ENCODE measurements at regions not wholly inside any gene's neighbourhood (a gene's known extent, or its start where the extent isn't known, plus 50 kb on each side); places are given as distances from the start of the nearest gene placed in this dataset.

- no peak for DNase-seq
Observed at GRCh38 chr10:126787201-126787600, 116.7 kb upstream of the C10orf90 start.

- DNase-seq = no peak
Observed at GRCh38 chr10:126795318-126795717, 109.9 kb upstream of the DOCK1 start.

GRCh38 chr10:126798649-126799048, 106.6 kb upstream of the DOCK1 start:
- no peak for DNase-seq

- no peak for DNase-seq
Observed at GRCh38 chr10:126803394-126803793, 101.8 kb upstream of the DOCK1 start.

- no peak for DNase-seq
Observed at GRCh38 chr10:126804396-126804795, 100.8 kb upstream of the DOCK1 start.

GRCh38 chr10:126806498-126806897, 98.7 kb upstream of the DOCK1 start:
- no peak for DNase-seq

- no peak for DNase-seq
Observed at GRCh38 chr10:126806991-126807702, 98.1 kb upstream of the DOCK1 start.

GRCh38 chr10:126808103-126808502, 97.1 kb upstream of the DOCK1 start:
- DNase-seq = no peak

- DNase-seq = no peak
Observed at GRCh38 chr10:126813432-126813831, 91.8 kb upstream of the DOCK1 start.

GRCh38 chr10:126833542-126833941, 71.7 kb upstream of the DOCK1 start:
- no peak for DNase-seq

- DNase-seq = no peak
Observed at GRCh38 chr10:126836009-126836408, 69.2 kb upstream of the DOCK1 start.

GRCh38 chr10:126838316-126838715, 66.9 kb upstream of the DOCK1 start:
- no peak for DNase-seq

GRCh38 chr10:126839094-126839761, 66.0 kb upstream of the DOCK1 start:
- DNase-seq = no peak

- no peak for DNase-seq
Observed at GRCh38 chr10:126840576-126841135, 64.6 kb upstream of the DOCK1 start.

- no peak for DNase-seq
Observed at GRCh38 chr10:126841341-126841895, 63.8 kb upstream of the DOCK1 start.

- DNase-seq = no peak
Observed at GRCh38 chr10:126842356-126842755, 62.9 kb upstream of the DOCK1 start.

- DNase-seq = no peak
Observed at GRCh38 chr10:126842836-126843235, 62.4 kb upstream of the DOCK1 start.

GRCh38 chr10:126843299-126843934, 61.8 kb upstream of the DOCK1 start:
- no peak for DNase-seq

GRCh38 chr10:126844406-126844805, 60.8 kb upstream of the DOCK1 start:
- DNase-seq = no peak

GRCh38 chr10:126846469-126846868, 58.8 kb upstream of the DOCK1 start:
- no peak for DNase-seq

GRCh38 chr10:126846959-126847358, 58.3 kb upstream of the DOCK1 start:
- no peak for DNase-seq

GRCh38 chr10:126847666-126848065, 57.6 kb upstream of the DOCK1 start:
- DNase-seq = no peak

- no peak for DNase-seq
Observed at GRCh38 chr10:126849646-126850045, 55.6 kb upstream of the DOCK1 start.

Measured in suppressor macrophage treated with lipopolysaccharide for 4 hours (primary cell).